AG04450 (cell line): ENCODE measurements at regions not wholly inside any gene's neighbourhood (a gene's known extent, or its start where the extent isn't known, plus 50 kb on each side); places are given as distances from the start of the nearest gene placed in this dataset.

Experiments used
- CTCF ChIA-PET: fragments of 300-600, 350-600 bp; formaldehyde crosslinking; extraction: SDS; loops from one replicate; lab custom pipeline; 2022; ENCODE audit warnings: antibody characterized with exemption, inconsistent platforms; lab: Charles Lee
- POLR2A ChIA-PET: fragments of 350-600 bp; formaldehyde crosslinking; extraction: SDS; loops from one replicate; lab custom pipeline; 2021; ENCODE audit warnings: antibody characterized with exemption, inconsistent platforms; lab: Yijun Ruan, JAX
- DNase-seq: peaks from one replicate; pipeline ENCODE4 v3.0.0-alpha.2; 2011; ENCODE audit warnings: low read depth, low spot score
- H3K27ac ChIP-seq: one replicate; pipeline ENCODE4 v1.5.1; 2012; ENCODE audit warnings: low read depth, low read length, control low read depth
- H3K27me3 ChIP-seq: one replicate; pipeline ENCODE4 v1.6.0; 2012; ENCODE audit warnings: low read length; ENCODE audit not compliant: control insufficient read depth, insufficient read depth
- H3K4me3 ChIP-seq: 2 replicates; pipeline ENCODE4 v1.5.1; 2011; ENCODE audit warnings: mild to moderate bottlenecking, low read depth, low read length, control low read depth
- H3K9me3 ChIP-seq: 2 replicates; pipeline ENCODE4 v1.5.1; 2012; ENCODE audit warnings: low read length; ENCODE audit not compliant: control insufficient read depth, insufficient read depth
- CTCF ChIP-seq: IDR thresholded peaks from 2 replicates; pipeline ENCODE4 v1.5.1; 2011; ENCODE audit warnings: low read depth, low read length, control low read depth, inconsistent platforms

- Histone ChIP-seq H3K27ac (peak overlapping the region; percentile 49), H3K27me3 (no peaks in the 10 kb centered on the region), H3K9me3 (0 out of 2 replicates have a peak, but pooled peaks cover 4% of the 10 kb centered on the region), H3K4me3 (no peak overlapping the region)
- peak; percentile 45 for DNase-seq
- POLR2A ChIA-PET = interaction anchor here (1.0 kb wide), 1 partner anchor 30 kb away, joined by 3 read pairs; no protein-coding TSS in a partner anchor
- CTCF ChIA-PET = interaction anchor here (0.9 kb wide), 1 partner anchor 10 kb away, joined by 3 read pairs; no protein-coding TSS in a partner anchor
- no peak for TF ChIP-seq CTCF
These were observed 81.3 kb upstream of the KAZN start for GRCh38 chr1:14516974-14517840.

- no peak for DNase-seq
- peaks cover 4% of the 10 kb centered on the region; the same call in 1 of the 2 replicates for H3K9me3 ChIP-seq
These were observed 80.7 kb upstream of the KAZN start for GRCh38 chr1:14517841-14518180.

GRCh38 chr1:14519976-14520375 is 78.5 kb upstream of the KAZN start:
- no peak overlapping the region for H3K4me3 ChIP-seq
- no peaks in the 10 kb centered on the region for H3K27me3 ChIP-seq
- no peak overlapping the region for H3K27ac ChIP-seq
- CTCF ChIA-PET = no interaction called here
- DNase-seq = no peak
- TF ChIP-seq CTCF = no peak
- peaks cover 9% of the 10 kb centered on the region; the same call in 1 of the 2 replicates for H3K9me3 ChIP-seq
- POLR2A ChIA-PET = no interaction called here

More at GRCh38 chr1:14517841-14518180, 80.7 kb upstream of the KAZN start:
- no peak overlapping the region for H3K4me3 ChIP-seq
- ChIA-PET POLR2A (interaction anchor here (1.0 kb wide), 1 partner anchor 31 kb away, joined by 3 read pairs; no protein-coding TSS in a partner anchor), CTCF (interaction anchor here (0.9 kb wide), 1 partner anchor 10 kb away, joined by 3 read pairs; no protein-coding TSS in a partner anchor)
- TF ChIP-seq CTCF = no peak
- no peaks in the 10 kb centered on the region for H3K27me3 ChIP-seq
- H3K27ac ChIP-seq = no peak overlapping the region

- Histone ChIP-seq H3K4me3 (no peak overlapping the region), H3K27ac (no peak overlapping the region), H3K9me3 (peaks cover 9% of the 10 kb centered on the region; the same call in 1 of the 2 replicates), H3K27me3 (no peaks in the 10 kb centered on the region)
- CTCF ChIA-PET = no interaction called here
- DNase-seq = no peak
- POLR2A ChIA-PET = no interaction called here
- TF ChIP-seq CTCF = no peak
These were observed 77.8 kb upstream of the KAZN start for GRCh38 chr1:14520514-14521163.
